ENCODE measurements at regions not wholly inside any gene's neighbourhood (a gene's known extent, or its start where the extent isn't known, plus 50 kb on each side); places are given as distances from the start of the nearest gene placed in this dataset.

DNA sequence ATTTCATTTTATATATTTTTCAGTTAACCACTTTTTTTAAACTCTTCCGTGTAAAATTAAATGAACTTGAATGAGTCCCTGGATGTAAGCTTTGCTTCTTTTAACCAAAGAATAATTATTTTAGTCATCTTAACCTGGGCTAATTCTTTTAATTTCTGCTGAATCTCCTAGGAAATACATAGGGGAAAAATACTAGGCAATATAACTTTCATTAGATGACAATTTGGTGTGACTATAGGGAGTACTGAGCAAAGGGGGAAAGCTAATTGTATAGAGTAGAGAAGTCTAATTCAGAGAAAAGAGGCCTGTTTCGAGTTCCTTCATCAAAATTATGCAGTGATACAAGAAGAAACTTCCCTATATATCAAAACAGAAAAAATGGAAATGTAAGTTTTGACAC is 388.1 kb downstream of the NOVA1 start:
- CTCF ChIA-PET, result no interaction called here
- BruUV-seq (replicated peaks), result no TSS peak
- H4K91ac ChIP-seq (ENCODE audit: insufficient read depth, low read depth, low read length), result no peak overlapping the region

More for the DNA sequence above, 388.1 kb downstream of the NOVA1 start:
- Histone ChIP-seq H3K9ac (ENCODE audit: low read depth, low read length) (no peak overlapping the region), H3K36me3 (ENCODE audit: control insufficient read depth, insufficient read depth, low read length) (no peaks in the 10 kb centered on the region), H3K4me3 (ENCODE audit: insufficient read depth, low read depth, low read length) (no peak overlapping the region), H3K9me1 (ENCODE audit: insufficient read depth, low read length) (no peaks in the 10 kb centered on the region), H2AK9ac (replicated peaks; ENCODE audit: low read depth, low read length, poor library complexity) (no peak overlapping the region), H4K20me1 (ENCODE audit: insufficient read depth, low read length) (no peaks in the 10 kb centered on the region), H3K4me2 (ENCODE audit: low read depth, low read length) (no peak overlapping the region), H2BK20ac (ENCODE audit: low read depth, low read length) (no peak overlapping the region), H3K27me3 (ENCODE audit: control insufficient read depth, insufficient read depth, low read length) (no peaks in the 10 kb centered on the region), H2AK5ac (ENCODE audit: low read depth, low read length) (no peak overlapping the region), H3K14ac (replicated peaks; ENCODE audit: low read depth, low read length) (no peak overlapping the region), H3K4ac (ENCODE audit: low read depth, low read length) (no peak overlapping the region), H3K23ac (ENCODE audit: low read depth, low read length) (no peak overlapping the region), H2BK5ac (ENCODE audit: low read depth, low read length, poor library complexity, severe bottlenecking) (no peak overlapping the region), H3K4me1 (ENCODE audit: control insufficient read depth, insufficient read depth, low read length) (no peaks in the 10 kb centered on the region), H2BK15ac (ENCODE audit: low read depth, low read length) (no peak overlapping the region), H4K5ac (ENCODE audit: low read depth, low read length) (no peak overlapping the region), H4K8ac (ENCODE audit: low read depth in 2 of 2, low read length in 2 of 2) (no peak overlapping the region), H3K79me1 (ENCODE audit: low read depth in 1 of 2, low read length in 2 of 2) (no peaks in the 10 kb centered on the region), H3K9me3 (ENCODE audit: control insufficient read depth, insufficient read depth, low read length) (no peaks in the 10 kb centered on the region), H2BK120ac (ENCODE audit: low read depth, low read length) (no peak overlapping the region), H3K27ac (ENCODE audit: insufficient read depth, low read length) (no peak overlapping the region), H3K18ac (ENCODE audit: low read depth, low read length) (no peak overlapping the region), H2AFZ (replicated peaks; ENCODE audit: low read length, poor library complexity) (no peak overlapping the region), H3K56ac (ENCODE audit: extremely low read depth, insufficient read depth, low read length) (no peak overlapping the region)
- no CpG with 5 or more reads among the region's 2 CpGs for WGBS, 2 experiments (ENCODE audit: extremely low coverage in 2 of 2, insufficient read length in 1 of 2)
- dilution Hi-C loops (cut with HindIII; ENCODE audit: low sequenced_read_pairs, unreplicated experiment) (no loop called here), intact Hi-C loops (cut with micrococcal nuclease) (no loop called here), in situ Hi-C loops (cut with MboI; ENCODE audit: low sequenced_read_pairs) (no loop called here)
- POLR2A ChIA-PET (ENCODE audit: unreplicated experiment), result no interaction called here
- no peak for TF ChIP-seq CHD1 (IDR thresholded peaks at IDR 0.05; ENCODE audit: low read depth, low read length)
- TF ChIP-seq MXI1 (IDR thresholded peaks at IDR 0.05; ENCODE audit: borderline replicate concordance, low read depth, low read length), result no peak
- no peak for TF ChIP-seq BHLHE40 (IDR thresholded peaks at IDR 0.05; ENCODE audit: low read depth, low read length)
- TF ChIP-seq FOS (IDR thresholded peaks at IDR 0.05; ENCODE audit: low read depth, low read length), result no peak
- TF ChIP-seq RAD21 (IDR thresholded peaks at IDR 0.05; ENCODE audit: low read length), result no peak
- TF ChIP-seq, protein P1, sequence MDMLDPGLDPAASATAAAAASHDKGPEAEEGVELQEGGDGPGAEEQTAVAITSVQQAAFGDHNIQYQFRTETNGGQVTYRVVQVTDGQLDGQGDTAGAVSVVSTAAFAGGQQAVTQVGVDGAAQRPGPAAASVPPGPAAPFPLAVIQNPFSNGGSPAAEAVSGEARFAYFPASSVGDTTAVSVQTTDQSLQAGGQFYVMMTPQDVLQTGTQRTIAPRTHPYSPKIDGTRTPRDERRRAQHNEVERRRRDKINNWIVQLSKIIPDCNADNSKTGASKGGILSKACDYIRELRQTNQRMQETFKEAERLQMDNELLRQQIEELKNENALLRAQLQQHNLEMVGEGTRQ (IDR thresholded peaks at IDR 0.05; ENCODE audit: low read depth, low read length), result no peak
- no peak for TF ChIP-seq POLR2A (IDR thresholded peaks at IDR 0.05; ENCODE audit: low read depth, low read length)
- no peak for TF ChIP-seq RFX5 (IDR thresholded peaks at IDR 0.05; ENCODE audit: low read depth, low read length)
- TF ChIP-seq, protein P2, sequence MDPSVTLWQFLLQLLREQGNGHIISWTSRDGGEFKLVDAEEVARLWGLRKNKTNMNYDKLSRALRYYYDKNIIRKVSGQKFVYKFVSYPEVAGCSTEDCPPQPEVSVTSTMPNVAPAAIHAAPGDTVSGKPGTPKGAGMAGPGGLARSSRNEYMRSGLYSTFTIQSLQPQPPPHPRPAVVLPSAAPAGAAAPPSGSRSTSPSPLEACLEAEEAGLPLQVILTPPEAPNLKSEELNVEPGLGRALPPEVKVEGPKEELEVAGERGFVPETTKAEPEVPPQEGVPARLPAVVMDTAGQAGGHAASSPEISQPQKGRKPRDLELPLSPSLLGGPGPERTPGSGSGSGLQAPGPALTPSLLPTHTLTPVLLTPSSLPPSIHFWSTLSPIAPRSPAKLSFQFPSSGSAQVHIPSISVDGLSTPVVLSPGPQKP (IDR thresholded peaks at IDR 0.05; ENCODE audit: borderline replicate concordance, low read depth, low read length), result no peak
- no peak for TF ChIP-seq RCOR1 (IDR thresholded peaks at IDR 0.05; ENCODE audit: insufficient replicate concordance, low read length)
- no peak for TF ChIP-seq MAZ (IDR thresholded peaks at IDR 0.05; ENCODE audit: borderline replicate concordance, low read depth, low read length)
- no peak for TF ChIP-seq NFE2L2 (IDR thresholded peaks at IDR 0.05; ENCODE audit: low read depth, low read length)
- no peak for TF ChIP-seq MAFK (IDR thresholded peaks at IDR 0.05; ENCODE audit: low read depth, low read length)
- no peak for TF ChIP-seq CEBPB (IDR thresholded peaks at IDR 0.05; ENCODE audit: low read depth, low read length)
- TF ChIP-seq, protein P3, sequence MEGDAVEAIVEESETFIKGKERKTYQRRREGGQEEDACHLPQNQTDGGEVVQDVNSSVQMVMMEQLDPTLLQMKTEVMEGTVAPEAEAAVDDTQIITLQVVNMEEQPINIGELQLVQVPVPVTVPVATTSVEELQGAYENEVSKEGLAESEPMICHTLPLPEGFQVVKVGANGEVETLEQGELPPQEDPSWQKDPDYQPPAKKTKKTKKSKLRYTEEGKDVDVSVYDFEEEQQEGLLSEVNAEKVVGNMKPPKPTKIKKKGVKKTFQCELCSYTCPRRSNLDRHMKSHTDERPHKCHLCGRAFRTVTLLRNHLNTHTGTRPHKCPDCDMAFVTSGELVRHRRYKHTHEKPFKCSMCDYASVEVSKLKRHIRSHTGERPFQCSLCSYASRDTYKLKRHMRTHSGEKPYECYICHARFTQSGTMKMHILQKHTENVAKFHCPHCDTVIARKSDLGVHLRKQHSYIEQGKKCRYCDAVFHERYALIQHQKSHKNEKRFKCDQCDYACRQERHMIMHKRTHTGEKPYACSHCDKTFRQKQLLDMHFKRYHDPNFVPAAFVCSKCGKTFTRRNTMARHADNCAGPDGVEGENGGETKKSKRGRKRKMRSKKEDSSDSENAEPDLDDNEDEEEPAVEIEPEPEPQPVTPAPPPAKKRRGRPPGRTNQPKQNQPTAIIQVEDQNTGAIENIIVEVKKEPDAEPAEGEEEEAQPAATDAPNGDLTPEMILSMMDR (conservative IDR thresholded peaks at IDR 0.05; ENCODE audit: low read depth, low read length), result no peak
- no peak for TF ChIP-seq SMC3 (IDR thresholded peaks at IDR 0.05; ENCODE audit: low read depth, low read length)
- DNase-seq (no peak), ATAC-seq (ENCODE audit: low read depth) (no peak)
